Kidney glomerular epithelial cell (primary cell): ENCODE measurements at regions not wholly inside any gene's neighbourhood (a gene's known extent, or its start where the extent isn't known, plus 50 kb on each side); places are given as distances from the start of the nearest gene placed in this dataset.

Experiments
- DNase-seq: peaks from one replicate; lab custom pipeline; 2025; lab: John Stamatoyannopoulos, UW

GRCh38 chr11:88231894-88232482 is 56.7 kb upstream of the RAB38 start:
- DNase-seq = peak; percentile 45

GRCh38 chr11:88229303-88229702 is 54.1 kb upstream of the RAB38 start:
- no peak for DNase-seq
